Thyroid gland (tissue), 4 donors: ENCODE measurements at regions not wholly inside any gene's neighbourhood (a gene's known extent, or its start where the extent isn't known, plus 50 kb on each side); places are given as distances from the start of the nearest gene placed in this dataset.

Experiments used
- CTCF ChIP-seq, 6 experiments: fragments of 200-600 bp in 3 of 6; fragments of 450-650 bp in 3 of 6; sonication (generic) in 3 of 6; IDR thresholded peaks; one replicate each; pipeline ENCODE4 v1.5.1; 2016 to 2019; ENCODE audit warnings: antibody characterized with exemption in 6 of 6, mild to moderate bottlenecking in 2 of 6, inconsistent platforms in 1 of 6, moderate library complexity in 1 of 6
- POLR2A ChIP-seq, 2 donors: fragments of 450-650 bp; IDR thresholded peaks; one replicate each; pipeline ENCODE4 v1.6.1; 2017; ENCODE audit warnings: antibody characterized with exemption in 2 of 2, mild to moderate bottlenecking in 2 of 2, moderate library complexity in 1 of 2

- TF ChIP-seq CTCF (IDR thresholded peaks at IDR 0.05) (no peak), POLR2A (IDR thresholded peaks at IDR 0.05) (no peak)
Measured at GRCh38 chr2:104620801-104621200, 233.1 kb upstream of the POU3F3 start.
